Epithelial cell of esophagus (primary cell): ENCODE measurements at regions not wholly inside any gene's neighbourhood (a gene's known extent, or its start where the extent isn't known, plus 50 kb on each side); places are given as distances from the start of the nearest gene placed in this dataset.

ENCODE experiments used
- DNase-seq: peaks from one replicate; pipeline ENCODE4 v3.0.0; 2010; ENCODE audit warnings: low read depth
- H3K4me3 ChIP-seq: 2 replicates; pipeline ENCODE4 v1.5.1; 2011; ENCODE audit warnings: mild to moderate bottlenecking, low read length, control low read depth
- CTCF ChIP-seq: IDR thresholded peaks from 2 replicates; pipeline ENCODE4 v1.5.1; 2011; ENCODE audit warnings: low read depth, mild to moderate bottlenecking, low read length, control low read depth, inconsistent platforms; ENCODE audit not compliant: insufficient read depth; ENCODE audit errors: missing control alignments

- no peak for DNase-seq
- TF ChIP-seq CTCF: no peak
- no peak overlapping the region for H3K4me3 ChIP-seq
Observed at GRCh38 chr17:68169840-68170239, 78.0 kb upstream of the AMZ2 start.

- H3K4me3 ChIP-seq: no peak overlapping the region
Observed at GRCh38 chr17:68170246-68170645, 77.6 kb upstream of the AMZ2 start.

GRCh38 chr17:68172461-68172954 lies 75.3 kb upstream of the AMZ2 start:
- no peak overlapping the region for H3K4me3 ChIP-seq
- TF ChIP-seq CTCF: peak; percentile 97
- peak; percentile 62 for DNase-seq

More at GRCh38 chr17:68170246-68170645, 77.6 kb upstream of the AMZ2 start:
- no peak for TF ChIP-seq CTCF
- DNase-seq: no peak

GRCh38 chr17:68175416-68175815 lies 72.4 kb upstream of the AMZ2 start:
- DNase-seq: no peak
- no peak for TF ChIP-seq CTCF
- no peak overlapping the region for H3K4me3 ChIP-seq

- DNase-seq: no peak
- no peak for TF ChIP-seq CTCF
- no peak overlapping the region for H3K4me3 ChIP-seq
Observed at GRCh38 chr17:68175905-68176304, 71.9 kb upstream of the AMZ2 start.

- TF ChIP-seq CTCF: no peak
- no peak for DNase-seq
- H3K4me3 ChIP-seq: no peak overlapping the region
Observed at GRCh38 chr17:68176718-68177117, 71.1 kb upstream of the AMZ2 start.

GRCh38 chr17:68178831-68179230 lies 69.0 kb upstream of the AMZ2 start:
- H3K4me3 ChIP-seq: no peak overlapping the region
- no peak for DNase-seq
- TF ChIP-seq CTCF: no peak
